IMR-90 (cell line): ENCODE measurements at regions not wholly inside any gene's neighbourhood (a gene's known extent, or its start where the extent isn't known, plus 50 kb on each side); places are given as distances from the start of the nearest gene placed in this dataset.

Source experiments
- ATAC-seq: fragments of 200-7000 bp; cut with Tn5 transposase; 2 replicates; pipeline ENCODE4 v1.9.1; 2020; ENCODE audit warnings: low read depth, mild to moderate bottlenecking, moderate library complexity
- BruUV-seq: library from RNA; stranded (reverse); fragments of 400-500 nt; replicated peaks from 2 replicates; lab custom pipeline; 2021; lab: Mats Ljungman, UMichigan
- CTCF ChIA-PET: fragments of 300-600 bp; formaldehyde crosslinking; extraction: SDS; loops from one replicate; lab custom pipeline; 2021; ENCODE audit warnings: antibody characterized with exemption; lab: Yijun Ruan, JAX
- POLR2A ChIA-PET: fragments of 300-600 bp; sonication (Branson Sonifier 250); formaldehyde crosslinking; loops from one replicate; lab custom pipeline; 2022; ENCODE audit warnings: antibody characterized with exemption; ENCODE audit not compliant: unreplicated experiment; lab: Charles Lee
- DNase-seq: peaks from one replicate; pipeline ENCODE4 v3.0.0; 2013
- H2AFZ ChIP-seq: replicated peaks from 2 replicates; pipeline ENCODE3; 2013; ENCODE audit warnings: low read length, mild to moderate bottlenecking; ENCODE audit not compliant: poor library complexity
- H2AK5ac ChIP-seq: 2 replicates; pipeline ENCODE4 v1.6.1; 2013; ENCODE audit warnings: low read depth, low read length, inconsistent platforms
- H2AK9ac ChIP-seq: replicated peaks from 2 replicates; pipeline ENCODE3; 2013; ENCODE audit warnings: mild to moderate bottlenecking, low read depth, low read length, moderate library complexity; ENCODE audit not compliant: poor library complexity
- H2BK120ac ChIP-seq: 2 replicates; pipeline ENCODE4 v1.6.1; 2013; ENCODE audit warnings: low read depth, low read length, inconsistent platforms
- H2BK15ac ChIP-seq: 3 replicates; pipeline ENCODE4 v1.6.1; 2013; ENCODE audit warnings: low read depth, low read length, inconsistent platforms
- H2BK20ac ChIP-seq: 2 replicates; pipeline ENCODE4 v1.6.1; 2013; ENCODE audit warnings: low read depth, mild to moderate bottlenecking, inconsistent platforms, low read length, moderate library complexity
- H2BK5ac ChIP-seq: 2 replicates; pipeline ENCODE4 v1.6.1; 2013; ENCODE audit warnings: mild to moderate bottlenecking, low read depth, low read length, inconsistent platforms; ENCODE audit not compliant: poor library complexity, severe bottlenecking
- H3K14ac ChIP-seq: replicated peaks from 2 replicates; pipeline ENCODE4 v1.6.1; 2013; ENCODE audit warnings: low read depth, low read length, inconsistent platforms
- H3K18ac ChIP-seq: 2 replicates; pipeline ENCODE4 v1.6.1; 2013; ENCODE audit warnings: low read depth, low read length, control low read depth
- H3K23ac ChIP-seq: 2 replicates; pipeline ENCODE4 v1.6.1; 2013; ENCODE audit warnings: low read depth, low read length, inconsistent platforms
- H3K27ac ChIP-seq: 2 replicates; pipeline ENCODE4 v1.5.1; 2013; ENCODE audit warnings: mild to moderate bottlenecking, control low read depth, low read length; ENCODE audit not compliant: insufficient read depth
- H3K27me3 ChIP-seq: 2 replicates; pipeline ENCODE4 v1.6.1; 2013; ENCODE audit warnings: low read length; ENCODE audit not compliant: control insufficient read depth, insufficient read depth
- H3K36me3 ChIP-seq: 2 replicates; pipeline ENCODE4 v1.6.1; 2013; ENCODE audit warnings: low read length, mixed read lengths; ENCODE audit not compliant: control insufficient read depth, insufficient read depth
- H3K4ac ChIP-seq: 2 replicates; pipeline ENCODE4 v1.6.1; 2013; ENCODE audit warnings: low read depth, low read length, inconsistent platforms
- H3K4me1 ChIP-seq: 2 replicates; pipeline ENCODE4 v1.6.1; 2013; ENCODE audit warnings: low read length, mixed read lengths; ENCODE audit not compliant: control insufficient read depth, insufficient read depth
- H3K4me2 ChIP-seq: 2 replicates; pipeline ENCODE4 v1.6.1; 2013; ENCODE audit warnings: low read depth, mild to moderate bottlenecking, control low read depth, low read length, moderate library complexity
- H3K4me3 ChIP-seq: 2 replicates; pipeline ENCODE4 v1.5.1; 2013; ENCODE audit warnings: low read depth, mild to moderate bottlenecking, control low read depth, low read length, moderate library complexity; ENCODE audit not compliant: insufficient read depth
- H3K56ac ChIP-seq: 2 replicates; pipeline ENCODE4 v1.6.1; 2013; ENCODE audit warnings: low read length, inconsistent platforms; ENCODE audit not compliant: insufficient read depth; ENCODE audit errors: extremely low read depth
- H3K79me1 ChIP-seq, 2 experiments: 2 replicates each; pipeline ENCODE4 v1.6.1; 2013; ENCODE audit warnings: low read length in 2 of 2, inconsistent platforms in 1 of 2, low read depth in 1 of 2
- H3K9ac ChIP-seq: 2 replicates; pipeline ENCODE4 v1.6.1; 2013; ENCODE audit warnings: low read depth, low read length, control low read depth
- H3K9me1 ChIP-seq: 2 replicates; pipeline ENCODE4 v1.6.1; 2013; ENCODE audit warnings: low read length, inconsistent platforms; ENCODE audit not compliant: insufficient read depth
- H3K9me3 ChIP-seq: 2 replicates; pipeline ENCODE4 v1.6.1; 2013; ENCODE audit warnings: low read length; ENCODE audit not compliant: control insufficient read depth, insufficient read depth
- H4K20me1 ChIP-seq: 2 replicates; pipeline ENCODE4 v1.6.1; 2013; ENCODE audit warnings: low read length, inconsistent platforms; ENCODE audit not compliant: insufficient read depth
- H4K5ac ChIP-seq: 2 replicates; pipeline ENCODE4 v1.6.1; 2013; ENCODE audit warnings: mild to moderate bottlenecking, low read depth, low read length, control low read depth
- H4K8ac ChIP-seq, 2 experiments: 2 replicates each; pipeline ENCODE4 v1.6.1; 2013; ENCODE audit warnings: low read depth in 2 of 2, low read length in 2 of 2, control low read depth in 1 of 2, inconsistent platforms in 1 of 2
- H4K91ac ChIP-seq: 2 replicates; pipeline ENCODE4 v1.6.1; 2013; ENCODE audit warnings: low read depth, low read length, inconsistent platforms; ENCODE audit not compliant: insufficient read depth
- BHLHE40 ChIP-seq: fragments of 150-350 bp; IDR thresholded peaks from 2 replicates; pipeline ENCODE4 v1.6.1; 2016; ENCODE audit warnings: mild to moderate bottlenecking, low read depth, low read length
- CEBPB ChIP-seq: IDR thresholded peaks from 2 replicates; pipeline ENCODE4 v1.6.1; 2012; ENCODE audit warnings: low read depth, low read length, improper control_type of control experiment
- CHD1 ChIP-seq: IDR thresholded peaks from 2 replicates; pipeline ENCODE4 v1.6.1; 2012; ENCODE audit warnings: low read depth, low read length, improper control_type of control experiment
- CTCF ChIP-seq: conservative IDR thresholded peaks from 2 replicates; pipeline ENCODE4 v1.5.1; 2012; ENCODE audit warnings: mild to moderate bottlenecking, low read depth, low read length, improper control_type of control experiment
- ELK1 ChIP-seq: fragments of 150-350 bp; IDR thresholded peaks from 2 replicates; pipeline ENCODE4 v1.6.1; 2016; ENCODE audit warnings: low read depth, mild to moderate bottlenecking, low read length, moderate library complexity, borderline replicate concordance
- FOS ChIP-seq: fragments of 150-350 bp; IDR thresholded peaks from 2 replicates; pipeline ENCODE4 v1.6.1; 2016; ENCODE audit warnings: low read depth, low read length
- MAFK ChIP-seq: IDR thresholded peaks from 2 replicates; pipeline ENCODE4 v1.6.1; 2012; ENCODE audit warnings: low read depth, low read length, improper control_type of control experiment
- MAZ ChIP-seq: IDR thresholded peaks from 2 replicates; pipeline ENCODE4 v1.6.1; 2012; ENCODE audit warnings: low read depth, mild to moderate bottlenecking, low read length, improper control_type of control experiment, moderate library complexity, borderline replicate concordance
- MXI1 ChIP-seq: IDR thresholded peaks from 2 replicates; pipeline ENCODE4 v1.6.1; 2012; ENCODE audit warnings: low read depth, mild to moderate bottlenecking, low read length, moderate library complexity, borderline replicate concordance
- NFE2L2 ChIP-seq: fragments of 150-350 bp; IDR thresholded peaks from 2 replicates; pipeline ENCODE4 v1.6.1; 2016; ENCODE audit warnings: low read depth, mild to moderate bottlenecking, low read length
- POLR2A ChIP-seq: IDR thresholded peaks from 2 replicates; pipeline ENCODE4 v1.6.1; 2012; ENCODE audit warnings: mild to moderate bottlenecking, low read depth, low read length
- RAD21 ChIP-seq: IDR thresholded peaks from 2 replicates; pipeline ENCODE4 v1.6.1; 2012; ENCODE audit warnings: low read length, improper control_type of control experiment
- RCOR1 ChIP-seq: IDR thresholded peaks from 2 replicates; pipeline ENCODE4 v1.6.1; 2012; ENCODE audit warnings: mild to moderate bottlenecking, low read length, improper control_type of control experiment; ENCODE audit not compliant: insufficient replicate concordance
- RFX5 ChIP-seq: IDR thresholded peaks from 2 replicates; pipeline ENCODE4 v1.8.0; 2012; ENCODE audit warnings: low read depth, mild to moderate bottlenecking, low read length, moderate library complexity
- SMC3 ChIP-seq: fragments of 150-350 bp; IDR thresholded peaks from 2 replicates; pipeline ENCODE4 v1.6.1; 2016; ENCODE audit warnings: low read depth, mild to moderate bottlenecking, antibody characterized with exemption, low read length, moderate library complexity
- USF2 ChIP-seq: fragments of 150-350 bp; IDR thresholded peaks from 2 replicates; pipeline ENCODE4 v1.6.1; 2017; ENCODE audit warnings: mild to moderate bottlenecking, antibody characterized with exemption, low read length, low read depth
- WGBS, 2 experiments: methylation state at CpG; one replicate each; pipeline versions ENCODE4 v1.1.5 to v1.1.7; 2013; ENCODE audit warnings: missing lambda C conversion rate in 2 of 2; ENCODE audit not compliant: insufficient read length in 1 of 2; ENCODE audit errors: extremely low coverage in 2 of 2; 5-methylcytosine and 5-hydroxymethylcytosine counted together
- dilution Hi-C: fragments of 300-500 bp; cut with HindIII; formaldehyde crosslinking; loops from one replicate; pipeline ENCODE4 v1.14.3; 2018; ENCODE audit warnings: low sequenced_read_pairs; ENCODE audit not compliant: unreplicated experiment
- in situ Hi-C: fragments of 300-500 bp; cut with MboI; formaldehyde crosslinking; loops from 3 replicates; pipeline ENCODE4 v1.14.3; 2019; ENCODE audit warnings: low sequenced_read_pairs, inconsistent platforms, mixed read lengths
- intact Hi-C: fragments of 100-400 bp; cut with micrococcal nuclease; formaldehyde crosslinking; loops from 2 replicates; pipeline ENCODE4 v1.10.0; 2022

- no peak overlapping the region for H2BK20ac ChIP-seq
- no peak overlapping the region for H3K56ac ChIP-seq
- POLR2A ChIA-PET = no interaction called here
- CTCF ChIA-PET = no interaction called here
- no peak overlapping the region for H2AK5ac ChIP-seq
- DNase-seq (no peak), ATAC-seq (no peak)
- TF ChIP-seq MAZ (no peak), CHD1 (no peak), MXI1 (no peak), CTCF (no peak), SMC3 (no peak), CEBPB (no peak), USF2 (no peak), RFX5 (no peak), BHLHE40 (no peak), MAFK (no peak), POLR2A (no peak), ELK1 (no peak), FOS (no peak), NFE2L2 (no peak), RAD21 (no peak), RCOR1 (no peak)
- H3K9me1 ChIP-seq = no peaks in the 10 kb centered on the region
- no peak overlapping the region for H3K4me2 ChIP-seq
- no peak overlapping the region for H2BK120ac ChIP-seq
- H3K27me3 ChIP-seq = no peaks in the 10 kb centered on the region
- no TSS peak for BruUV-seq
- no peaks in the 10 kb centered on the region for H3K79me1 ChIP-seq
- no peak overlapping the region for H3K23ac ChIP-seq
- no peaks in the 10 kb centered on the region for H3K36me3 ChIP-seq
- no peaks in the 10 kb centered on the region for H3K4me1 ChIP-seq
- no peak overlapping the region for H3K4me3 ChIP-seq
- H4K5ac ChIP-seq = no peak overlapping the region
- no peaks in the 10 kb centered on the region for H4K20me1 ChIP-seq
- no peak overlapping the region for H2BK15ac ChIP-seq
- no peaks in the 10 kb centered on the region; the same call in 1 of the 2 replicates for H3K9me3 ChIP-seq
- H2AK9ac ChIP-seq = no peak overlapping the region
- no peak overlapping the region for H4K91ac ChIP-seq
- no peak overlapping the region for H2AFZ ChIP-seq
- H3K9ac ChIP-seq = no peak overlapping the region
- no peak overlapping the region for H2BK5ac ChIP-seq
- in situ Hi-C loops (no loop called here), dilution Hi-C loops (no loop called here), intact Hi-C loops (no loop called here)
- whole genome bisulfite sequencing, 2 experiments = no CpG with 5 or more reads among the region's 8 CpGs
- H3K18ac ChIP-seq = no peak overlapping the region
- H4K8ac ChIP-seq = no peak overlapping the region
- H3K4ac ChIP-seq = no peak overlapping the region
- H3K14ac ChIP-seq = no peak overlapping the region
- H3K27ac ChIP-seq = no peak overlapping the region
Observed at GRCh38 chr3:118478706-118479276, 555.9 kb downstream of the IGSF11 start.
